ENCODE measurements at regions not wholly inside any gene's neighbourhood (a gene's known extent, or its start where the extent isn't known, plus 50 kb on each side); places are given as distances from the start of the nearest gene placed in this dataset.

DNA sequence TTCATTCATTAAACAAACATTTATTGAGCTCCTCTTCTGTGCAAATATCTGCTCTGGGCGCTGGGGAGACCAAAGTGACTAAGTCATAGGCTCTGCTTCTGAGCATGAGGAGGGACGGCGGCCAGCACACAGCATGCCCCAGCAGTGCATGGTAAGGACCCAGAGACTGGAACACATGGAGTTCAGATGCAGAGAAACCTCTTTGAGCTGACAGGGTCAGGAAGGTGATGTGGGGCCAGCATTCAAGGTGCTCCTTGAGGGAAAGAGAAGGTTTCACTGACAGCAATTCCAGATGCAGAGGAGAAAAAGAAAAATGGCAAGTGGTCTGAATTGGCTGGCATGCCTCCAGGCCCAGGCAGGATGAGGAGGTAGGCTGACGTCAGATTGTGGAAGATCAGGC, 234.5 kb downstream of the UACA start (continued):
- no peak for TF ChIP-seq PCBP1 (IDR thresholded peaks at IDR 0.05; ENCODE audit: low read depth, low read length, poor library complexity, severe bottlenecking)
- no peak for TF ChIP-seq ZNF384 (IDR thresholded peaks at IDR 0.05; ENCODE audit: low read depth, low read length)
- no peak for TF ChIP-seq FOXA3 (CRISPR knock-in tag; conservative IDR thresholded peaks at IDR 0.05 in 1 of 2, IDR thresholded peaks at IDR 0.05 in 1 of 2)

DNA sequence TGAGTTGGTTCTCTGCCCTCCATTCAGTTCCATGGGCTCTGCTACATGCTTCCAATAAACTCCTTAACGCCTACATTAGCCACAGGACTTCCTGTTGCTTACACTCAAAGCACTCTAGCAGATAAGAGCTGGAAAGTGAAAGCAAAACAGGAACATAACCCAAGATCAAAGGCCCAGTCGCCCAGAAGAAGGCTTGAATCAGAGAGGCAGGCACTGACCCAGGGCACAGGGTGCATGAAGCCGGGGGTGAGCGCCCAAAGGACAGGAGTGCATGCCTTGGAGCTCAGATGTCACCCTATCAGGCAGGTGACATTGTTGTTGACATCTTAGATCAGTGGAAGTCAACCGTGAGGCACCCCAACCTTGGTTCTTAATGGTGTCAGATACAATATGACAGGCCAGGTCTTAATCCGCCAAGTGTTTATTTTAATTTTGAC, 235.1 kb downstream of the UACA start:
- in situ Hi-C loops (cut with MboI) (no loop called here), intact Hi-C loops (cut with micrococcal nuclease) (no loop called here)
- WGBS (ENCODE audit: insufficient coverage, low coverage, missing lambda C conversion rate): 13% methylated on average over 6 of the region's 6 CpGs
- Histone ChIP-seq H3K36me3 (ENCODE audit: control insufficient read depth, insufficient read depth, low read length) (no peaks in the 10 kb centered on the region), H4K20me1 (replicated peaks; ENCODE audit: control insufficient read depth, insufficient read depth, low read length) (no peaks in the 10 kb centered on the region), H3K4me2 (ENCODE audit: insufficient read depth, low read length) (peak overlapping the region; percentile 68), H3K79me2 (ENCODE audit: control insufficient read depth, insufficient read depth, low read length) (no peaks in the 10 kb centered on the region), H3K4me3 (no peak overlapping the region), H3K27me3 (ENCODE audit: control insufficient read depth in 2 of 2, insufficient read depth in 2 of 2, low read length in 2 of 2) (peaks cover 2 to 18% of the 10 kb centered on the region in 2 experiments; a peak in 4 of 5 replicates), H3K9ac (ENCODE audit: insufficient read depth in 1 of 2, low read depth in 2 of 2, low read length in 2 of 2) (no peak overlapping the region), H3K9me1 (ENCODE audit: control insufficient read depth, insufficient read depth, low read length) (no peaks in the 10 kb centered on the region), H3K9me3 (replicated peaks; ENCODE audit: control insufficient read depth, insufficient read depth, low read depth, low read length) (no peaks in the 10 kb centered on the region), H2AFZ (ENCODE audit: low read depth, low read length) (peak overlapping the region; percentile 70; the same call in 1 of the 2 replicates), H3K4me1 (replicated peaks in 1 of 2; ENCODE audit: control insufficient read depth in 2 of 2, insufficient read depth in 2 of 2, low read length in 2 of 2) (peaks cover 0 to 3% of the 10 kb centered on the region in 2 experiments; a peak in 1 of 5 replicates), H3K27ac (ENCODE audit: extremely low read depth, low read depth, low read length) (no peak overlapping the region)
- peak; percentile 48 for FAIRE-seq
- peak in 2 of 4 experiments; percentile 20 to 27 for DNase-seq (ENCODE audit: extremely low read depth in 1 of 4, low spot score in 3 of 4)
- ChIA-PET CTCF (ENCODE audit: low intra/inter-chr PET ratio) (no interaction called here), POLR2A (interaction anchor here (1.6 kb wide), 1 partner anchor 13 kb away, joined by 3 read pairs; no protein-coding TSS in a partner anchor)
- BruUV-seq (replicated peaks): no TSS peak
- peak; percentile 82 for ATAC-seq
- 0 out of 2 replicates have a peak, but pooled peaks have one; percentile 10 for TF ChIP-seq ZNF239 (CRISPR knock-in tag; IDR thresholded peaks at IDR 0.05)
- TF ChIP-seq, protein P1, sequence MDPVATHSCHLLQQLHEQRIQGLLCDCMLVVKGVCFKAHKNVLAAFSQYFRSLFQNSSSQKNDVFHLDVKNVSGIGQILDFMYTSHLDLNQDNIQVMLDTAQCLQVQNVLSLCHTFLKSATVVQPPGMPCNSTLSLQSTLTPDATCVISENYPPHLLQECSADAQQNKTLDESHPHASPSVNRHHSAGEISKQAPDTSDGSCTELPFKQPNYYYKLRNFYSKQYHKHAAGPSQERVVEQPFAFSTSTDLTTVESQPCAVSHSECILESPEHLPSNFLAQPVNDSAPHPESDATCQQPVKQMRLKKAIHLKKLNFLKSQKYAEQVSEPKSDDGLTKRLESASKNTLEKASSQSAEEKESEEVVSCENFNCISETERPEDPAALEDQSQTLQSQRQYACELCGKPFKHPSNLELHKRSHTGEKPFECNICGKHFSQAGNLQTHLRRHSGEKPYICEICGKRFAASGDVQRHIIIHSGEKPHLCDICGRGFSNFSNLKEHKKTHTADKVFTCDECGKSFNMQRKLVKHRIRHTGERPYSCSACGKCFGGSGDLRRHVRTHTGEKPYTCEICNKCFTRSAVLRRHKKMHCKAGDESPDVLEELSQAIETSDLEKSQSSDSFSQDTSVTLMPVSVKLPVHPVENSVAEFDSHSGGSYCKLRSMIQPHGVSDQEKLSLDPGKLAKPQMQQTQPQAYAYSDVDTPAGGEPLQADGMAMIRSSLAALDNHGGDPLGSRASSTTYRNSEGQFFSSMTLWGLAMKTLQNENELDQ (CRISPR knock-in tag; IDR thresholded peaks at IDR 0.05; ENCODE audit: borderline replicate concordance): no peak
- TF ChIP-seq, protein P2, sequence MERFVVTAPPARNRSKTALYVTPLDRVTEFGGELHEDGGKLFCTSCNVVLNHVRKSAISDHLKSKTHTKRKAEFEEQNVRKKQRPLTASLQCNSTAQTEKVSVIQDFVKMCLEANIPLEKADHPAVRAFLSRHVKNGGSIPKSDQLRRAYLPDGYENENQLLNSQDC (CRISPR knock-in tag; IDR thresholded peaks at IDR 0.05): no peak
- TF ChIP-seq NUFIP1 (IDR thresholded peaks at IDR 0.05; ENCODE audit: partially characterized antibody): no peak
- no peak for TF ChIP-seq RBM25 (IDR thresholded peaks at IDR 0.05; ENCODE audit: low read depth, low read length, severe bottlenecking)
- TF ChIP-seq SRSF7 (optimal IDR thresholded peaks at IDR 0.05; ENCODE audit: low read depth, low read length): no peak
- no peak for TF ChIP-seq KLF13 (tag; IDR thresholded peaks at IDR 0.05; ENCODE audit: borderline replicate concordance, low read depth)
- TF ChIP-seq ELF1 (tag; IDR thresholded peaks at IDR 0.05): peak; percentile 83
- TF ChIP-seq XRCC5 (IDR thresholded peaks at IDR 0.05; ENCODE audit: low read depth, low read length): no peak
- TF ChIP-seq CHCHD3 (CRISPR knock-in tag; IDR thresholded peaks at IDR 0.05): no peak
- TF ChIP-seq, protein P3, sequence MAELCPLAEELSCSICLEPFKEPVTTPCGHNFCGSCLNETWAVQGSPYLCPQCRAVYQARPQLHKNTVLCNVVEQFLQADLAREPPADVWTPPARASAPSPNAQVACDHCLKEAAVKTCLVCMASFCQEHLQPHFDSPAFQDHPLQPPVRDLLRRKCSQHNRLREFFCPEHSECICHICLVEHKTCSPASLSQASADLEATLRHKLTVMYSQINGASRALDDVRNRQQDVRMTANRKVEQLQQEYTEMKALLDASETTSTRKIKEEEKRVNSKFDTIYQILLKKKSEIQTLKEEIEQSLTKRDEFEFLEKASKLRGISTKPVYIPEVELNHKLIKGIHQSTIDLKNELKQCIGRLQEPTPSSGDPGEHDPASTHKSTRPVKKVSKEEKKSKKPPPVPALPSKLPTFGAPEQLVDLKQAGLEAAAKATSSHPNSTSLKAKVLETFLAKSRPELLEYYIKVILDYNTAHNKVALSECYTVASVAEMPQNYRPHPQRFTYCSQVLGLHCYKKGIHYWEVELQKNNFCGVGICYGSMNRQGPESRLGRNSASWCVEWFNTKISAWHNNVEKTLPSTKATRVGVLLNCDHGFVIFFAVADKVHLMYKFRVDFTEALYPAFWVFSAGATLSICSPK (IDR thresholded peaks at IDR 0.05; ENCODE audit: borderline replicate concordance): no peak
- TF ChIP-seq, protein P4, sequence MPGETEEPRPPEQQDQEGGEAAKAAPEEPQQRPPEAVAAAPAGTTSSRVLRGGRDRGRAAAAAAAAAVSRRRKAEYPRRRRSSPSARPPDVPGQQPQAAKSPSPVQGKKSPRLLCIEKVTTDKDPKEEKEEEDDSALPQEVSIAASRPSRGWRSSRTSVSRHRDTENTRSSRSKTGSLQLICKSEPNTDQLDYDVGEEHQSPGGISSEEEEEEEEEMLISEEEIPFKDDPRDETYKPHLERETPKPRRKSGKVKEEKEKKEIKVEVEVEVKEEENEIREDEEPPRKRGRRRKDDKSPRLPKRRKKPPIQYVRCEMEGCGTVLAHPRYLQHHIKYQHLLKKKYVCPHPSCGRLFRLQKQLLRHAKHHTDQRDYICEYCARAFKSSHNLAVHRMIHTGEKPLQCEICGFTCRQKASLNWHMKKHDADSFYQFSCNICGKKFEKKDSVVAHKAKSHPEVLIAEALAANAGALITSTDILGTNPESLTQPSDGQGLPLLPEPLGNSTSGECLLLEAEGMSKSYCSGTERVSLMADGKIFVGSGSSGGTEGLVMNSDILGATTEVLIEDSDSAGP (CRISPR knock-in tag; IDR thresholded peaks at IDR 0.05): no peak
